COR-L47 (cell line): ENCODE measurements at regions not wholly inside any gene's neighbourhood (a gene's known extent, or its start where the extent isn't known, plus 50 kb on each side); places are given as distances from the start of the nearest gene placed in this dataset.
"Not testable (repeated sequence)": the region's sequence is repeated elsewhere in the genome, so short reads cannot be mapped to it uniquely, and the experiment has no call there.

Experiments
- DNase-seq: peaks from one replicate; lab custom pipeline; 2025; lab: John Stamatoyannopoulos, UW

GRCh38 chr21:27058673-27059605 is 92.1 kb upstream of the ADAMTS5 start:
- no peak for DNase-seq

- DNase-seq: no peak
These were observed 91.1 kb upstream of the ADAMTS5 start for GRCh38 chr21:27057997-27058396.

GRCh38 chr21:27047658-27048314 is 80.9 kb upstream of the ADAMTS5 start:
- DNase-seq: peak; percentile 47

DNA sequence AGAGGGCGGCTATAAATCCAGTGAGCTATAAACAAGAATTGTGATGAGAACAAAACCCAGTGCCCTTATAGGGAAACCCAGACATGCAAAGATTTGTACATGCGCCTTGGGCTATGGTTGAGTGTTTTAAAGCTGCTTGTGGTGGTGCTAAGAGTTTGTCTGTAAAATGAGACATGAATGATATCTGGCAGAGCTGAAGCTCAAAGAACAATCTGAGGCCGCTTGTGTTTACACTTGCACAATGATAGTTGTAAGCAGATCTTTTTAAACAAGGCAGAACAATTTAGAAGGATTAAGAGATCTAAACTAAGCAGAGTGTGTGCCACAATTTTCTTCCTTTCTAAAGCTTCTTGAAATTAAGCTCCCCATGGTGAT is 80.4 kb upstream of the ADAMTS5 start:
- DNase-seq: peak; percentile 19

DNA sequence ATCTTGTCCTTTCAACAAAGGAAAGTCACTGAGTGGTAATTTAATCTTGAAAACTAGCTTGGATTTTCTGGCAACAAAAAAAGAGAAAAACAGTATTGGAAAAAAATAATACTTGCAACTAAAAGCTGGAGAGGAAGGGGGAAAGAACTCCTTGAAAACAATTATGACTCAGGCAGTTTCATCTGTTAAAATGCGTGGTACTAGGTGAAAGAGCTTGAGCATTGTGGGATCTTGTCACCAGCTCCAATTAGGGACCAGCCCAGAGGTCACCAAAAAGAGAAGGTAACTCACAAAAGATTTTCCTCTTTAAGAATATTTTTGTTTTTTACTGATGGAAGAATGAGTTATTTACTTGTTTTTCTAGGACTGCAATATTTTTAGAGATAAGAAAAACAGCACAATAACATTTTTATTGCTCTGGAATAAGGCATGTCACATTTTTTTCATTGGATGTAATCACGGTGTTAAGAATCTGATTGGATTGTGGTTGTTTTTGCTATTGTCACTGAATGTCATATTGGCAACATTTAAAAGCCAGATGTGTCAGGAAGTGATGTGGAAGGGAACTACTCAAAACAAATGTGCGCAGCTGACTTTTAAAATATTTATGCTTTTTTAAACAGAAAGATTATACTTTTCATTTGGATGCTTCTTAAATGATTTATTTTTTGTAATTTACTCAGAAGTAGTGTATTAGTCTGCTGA is 78.5 kb upstream of the ADAMTS5 start:
- no peak for DNase-seq

GRCh38 chr21:27043377-27043776 is 76.5 kb upstream of the ADAMTS5 start:
- DNase-seq: no peak

DNA sequence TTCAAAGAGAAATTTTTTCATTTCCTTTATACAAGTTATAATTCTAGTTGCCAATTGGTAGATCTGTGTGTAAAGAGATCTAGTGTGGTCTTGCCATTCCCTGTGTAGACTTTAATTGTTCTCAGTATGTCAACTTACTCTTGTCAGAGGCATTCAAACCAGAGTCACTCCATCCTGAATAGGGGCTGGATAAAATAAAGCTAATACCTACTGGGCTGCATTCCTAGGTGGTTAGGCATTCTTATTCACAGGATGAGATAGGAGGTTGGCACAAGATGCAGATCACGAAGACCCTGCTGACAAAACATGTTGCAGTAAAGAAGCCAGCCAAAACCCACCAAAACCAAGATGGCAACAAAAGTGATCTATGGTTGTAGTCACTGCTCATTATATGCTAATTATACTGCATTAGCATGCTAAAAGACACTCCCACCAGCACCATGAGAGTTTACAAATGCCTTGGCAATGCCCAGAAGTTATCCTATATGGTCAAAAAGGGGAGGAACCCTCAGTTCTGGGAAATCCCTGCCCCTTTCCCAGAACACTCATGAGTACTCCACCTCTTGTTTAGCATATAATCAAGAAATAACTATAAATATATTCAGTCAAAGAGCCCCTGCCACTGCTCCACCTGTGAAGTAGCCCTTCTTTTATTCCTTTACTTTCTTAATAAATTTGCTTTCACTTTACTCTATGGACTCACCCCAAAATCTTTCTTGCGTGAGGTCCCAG is 74.0 kb upstream of the ADAMTS5 start:
- no peak for DNase-seq

- DNase-seq: no peak
These were observed 69.9 kb upstream of the ADAMTS5 start for GRCh38 chr21:27036736-27037301.

DNA sequence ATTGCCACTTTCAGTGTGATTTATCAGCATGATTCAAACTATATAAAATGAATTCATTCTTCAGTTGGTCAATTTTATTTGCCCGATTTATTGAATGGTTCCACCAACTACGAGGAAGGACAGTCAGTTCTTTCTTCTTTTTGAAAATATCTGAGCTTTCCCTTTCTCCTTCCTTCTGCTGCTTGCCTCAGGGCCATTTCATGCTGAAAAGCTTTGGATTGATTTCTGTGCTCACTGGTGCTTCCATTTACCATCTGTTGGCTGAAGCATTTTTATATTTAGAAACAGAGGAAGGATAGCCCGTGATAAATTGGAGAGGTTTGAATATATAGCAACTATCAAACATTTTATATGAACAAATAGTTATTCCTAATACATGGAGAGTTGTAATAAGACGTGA is 68.9 kb upstream of the ADAMTS5 start:
- no peak for DNase-seq

- DNase-seq: no peak
These were observed 67.9 kb upstream of the ADAMTS5 start for GRCh38 chr21:27034796-27035195.

GRCh38 chr21:27033471-27033870 is 66.6 kb upstream of the ADAMTS5 start:
- no peak for DNase-seq

DNA sequence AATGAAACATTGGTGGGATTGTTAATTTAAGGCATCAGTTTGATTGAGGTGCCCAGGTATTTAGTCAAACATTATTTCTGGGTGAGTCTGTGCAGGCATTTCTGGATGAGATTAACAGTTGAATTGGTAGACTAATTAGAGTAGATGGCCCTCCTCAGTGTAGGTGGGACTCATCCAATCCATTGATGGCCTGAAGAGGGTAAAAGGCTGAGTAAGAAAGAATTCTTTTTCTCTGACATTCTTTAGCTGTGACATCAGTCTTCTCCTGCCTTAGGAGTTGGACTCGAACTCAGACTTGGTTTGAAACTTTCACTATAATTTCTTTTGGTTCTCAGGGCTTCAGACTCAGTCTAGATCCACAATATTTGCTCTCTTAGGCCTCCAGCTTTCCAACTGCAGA is 59.6 kb upstream of the ADAMTS5 start:
- no peak for DNase-seq

GRCh38 chr21:27025708-27026107 is 58.8 kb upstream of the ADAMTS5 start:
- DNase-seq: not testable (repeated sequence)

- DNase-seq: no peak
These were observed 58.1 kb upstream of the ADAMTS5 start for GRCh38 chr21:27024971-27025370.

DNA sequence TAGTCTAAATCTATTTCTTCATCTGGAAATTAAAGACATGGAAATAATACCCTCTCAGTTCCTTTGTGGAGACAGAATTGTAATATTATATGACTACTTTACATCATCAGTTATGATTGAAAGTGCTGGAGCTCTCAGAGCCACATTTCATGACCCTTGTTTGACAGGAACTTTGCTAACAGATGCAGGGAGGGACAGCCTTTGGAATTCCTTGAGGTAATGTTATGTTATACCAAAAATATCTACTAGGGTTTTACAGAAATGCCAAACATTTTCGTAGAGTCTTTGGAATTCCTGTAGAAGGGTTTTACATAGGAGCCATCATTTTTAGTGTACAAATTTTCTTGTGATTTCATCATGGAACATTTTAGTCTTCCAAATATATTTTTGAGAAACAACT is 57.4 kb upstream of the ADAMTS5 start:
- DNase-seq: no peak

GRCh38 chr21:27023186-27023585 is 56.3 kb upstream of the ADAMTS5 start:
- no peak for DNase-seq

GRCh38 chr21:27021801-27022200 is 54.9 kb upstream of the ADAMTS5 start:
- DNase-seq: no peak

GRCh38 chr21:27021046-27021445 is 54.2 kb upstream of the ADAMTS5 start:
- no peak for DNase-seq

- no peak for DNase-seq
These were observed 50.4 kb upstream of the ADAMTS5 start for GRCh38 chr21:27017246-27017645.
